Stimulated activated CD8-positive, alpha-beta memory T cell treated with anti-CD3 and anti-CD28 coated beads, Interleukin-12 subunit alpha, Interleukin-12 subunit beta, amount 100 ng/mL, for 4 hours (primary cell): ENCODE measurements at regions not wholly inside any gene's neighbourhood (a gene's known extent, or its start where the extent isn't known, plus 50 kb on each side); places are given as distances from the start of the nearest gene placed in this dataset.

Source experiments
- DNase-seq: peaks from one replicate; pipeline ENCODE4 v3.0.0-alpha.2; 2020; ENCODE audit warnings: low read depth

DNA sequence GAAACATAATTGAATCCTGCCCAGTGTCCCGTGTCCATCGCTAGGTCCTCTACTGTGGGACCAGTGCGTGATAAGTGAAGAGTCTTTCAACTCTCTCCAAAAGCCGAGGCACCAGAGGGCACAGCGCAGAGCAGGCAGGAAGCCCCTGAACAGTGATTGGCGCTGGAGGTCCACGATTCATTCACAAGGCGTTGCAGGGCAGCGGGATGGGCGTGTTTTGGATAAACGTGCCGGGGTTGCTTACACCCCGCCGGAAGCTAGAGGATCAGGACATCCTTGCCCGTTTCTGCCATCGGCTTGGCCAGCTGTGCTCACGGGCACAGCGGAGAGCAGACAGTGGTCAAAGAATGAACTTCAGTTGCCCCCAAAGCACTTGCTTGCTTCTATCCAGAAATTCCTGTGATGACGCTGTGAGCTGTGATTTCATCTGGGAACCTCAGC lies 86.0 kb upstream of the PFKP start:
- DNase-seq, result no peak

DNA sequence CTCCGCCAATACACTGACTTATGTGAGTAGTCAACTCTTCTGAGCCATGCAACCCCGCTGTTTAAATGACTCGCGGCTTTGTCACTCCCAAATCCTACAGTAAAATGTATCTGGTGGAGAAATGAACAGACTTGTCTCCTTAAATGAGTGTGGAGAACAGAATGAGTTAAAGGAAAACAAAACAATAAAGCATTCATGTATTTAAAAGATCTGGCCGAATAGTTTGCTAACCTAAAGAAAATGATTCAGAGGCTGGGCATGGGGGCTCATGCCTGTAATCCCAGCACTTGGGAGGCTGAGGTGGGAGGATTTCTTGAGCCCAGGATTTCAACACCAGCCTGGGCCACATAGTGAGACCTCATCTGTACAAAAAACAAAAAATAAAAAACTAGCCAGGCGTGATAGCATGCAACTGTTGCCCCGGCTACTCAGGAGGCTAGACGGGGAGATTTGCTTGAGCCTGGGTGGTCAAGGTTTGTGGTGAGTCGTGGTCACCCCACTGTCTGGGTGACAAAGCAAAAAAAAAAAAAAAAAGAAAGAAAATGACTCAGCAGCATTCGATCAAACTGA lies 86.5 kb upstream of the PFKP start:
- DNase-seq, result no peak

GRCh38 chr10:2980116-2980515 lies 87.2 kb upstream of the PFKP start:
- no peak for DNase-seq

- no peak for DNase-seq
Observed at GRCh38 chr10:2979306-2979705, 88.0 kb upstream of the PFKP start.

- DNase-seq, result no peak
Observed at GRCh38 chr10:2978574-2979273, 88.6 kb upstream of the PFKP start.

DNA sequence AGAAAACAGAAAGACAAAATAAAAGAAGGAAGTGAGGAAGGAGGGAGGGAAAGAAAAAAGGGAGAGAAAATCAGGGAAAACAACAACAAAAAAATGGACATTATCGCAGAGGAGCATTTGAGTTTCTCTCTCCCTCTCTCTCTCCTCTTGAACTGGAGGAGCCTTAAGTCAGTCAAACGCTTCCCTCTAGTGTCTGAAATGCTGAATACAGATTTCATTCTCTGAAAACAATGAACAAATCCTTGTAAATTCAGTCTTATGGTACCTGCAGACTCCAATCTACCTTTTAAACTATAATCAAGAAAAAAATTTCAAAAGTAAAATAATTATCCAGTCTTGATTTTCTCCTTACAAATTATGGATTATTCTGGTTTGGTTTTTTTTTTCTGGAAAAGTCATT lies 89.2 kb upstream of the PFKP start:
- no peak for DNase-seq

DNA sequence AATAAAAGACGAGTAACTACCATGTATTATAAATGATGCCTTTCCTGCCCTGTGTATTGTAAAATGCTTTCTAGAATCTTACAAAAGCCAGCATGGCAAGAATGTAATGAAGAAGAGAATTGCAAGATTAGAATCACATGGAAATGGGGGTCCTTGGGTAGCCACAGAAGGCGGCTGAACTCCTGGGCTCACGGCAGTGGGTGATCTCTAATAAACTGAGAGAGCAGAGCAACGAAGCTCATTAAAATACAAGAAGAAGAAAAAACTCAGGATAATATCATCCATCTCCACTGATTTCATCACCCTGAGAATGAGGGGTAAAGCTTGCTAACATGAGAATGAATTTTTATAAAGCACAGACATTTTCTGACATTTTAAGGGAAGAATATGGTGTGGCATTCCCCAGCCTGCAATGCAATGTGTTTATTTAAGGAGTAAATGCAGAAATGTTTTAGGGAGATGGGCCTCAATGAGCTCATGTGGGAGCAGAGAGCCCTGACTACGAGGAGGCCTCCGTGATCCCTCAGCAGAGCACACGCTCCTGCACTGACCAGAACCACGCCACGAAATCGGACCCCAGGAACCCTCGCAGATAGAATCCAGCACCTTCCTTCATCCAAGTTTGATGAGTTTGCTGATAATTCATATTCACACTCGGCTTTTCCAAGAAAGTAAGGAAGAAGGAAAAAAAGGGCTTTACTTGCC lies 92.7 kb upstream of the PFKP start:
- DNase-seq, result no peak

GRCh38 chr10:2974083-2974482 lies 93.3 kb upstream of the PFKP start:
- DNase-seq, result no peak

DNA sequence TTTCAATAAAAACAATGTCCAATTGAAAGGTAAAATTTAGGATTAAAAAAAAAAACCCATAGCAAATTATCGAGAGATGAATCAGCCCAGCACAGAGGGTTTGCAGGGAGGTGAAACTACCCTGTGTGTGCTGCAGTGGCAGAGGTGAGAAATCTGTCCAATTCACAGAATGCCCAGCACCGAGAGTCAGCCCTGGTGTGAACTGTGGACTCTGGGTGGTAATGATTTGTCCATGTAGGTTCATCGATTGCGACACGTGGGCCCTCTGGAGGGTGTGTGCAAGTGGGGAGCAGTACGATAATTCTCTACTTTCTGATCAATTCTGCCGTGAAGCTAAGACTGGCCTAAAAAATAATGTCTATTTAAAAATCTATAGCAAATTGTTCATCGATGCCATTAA lies 94.5 kb upstream of the PFKP start:
- DNase-seq, result no peak

DNA sequence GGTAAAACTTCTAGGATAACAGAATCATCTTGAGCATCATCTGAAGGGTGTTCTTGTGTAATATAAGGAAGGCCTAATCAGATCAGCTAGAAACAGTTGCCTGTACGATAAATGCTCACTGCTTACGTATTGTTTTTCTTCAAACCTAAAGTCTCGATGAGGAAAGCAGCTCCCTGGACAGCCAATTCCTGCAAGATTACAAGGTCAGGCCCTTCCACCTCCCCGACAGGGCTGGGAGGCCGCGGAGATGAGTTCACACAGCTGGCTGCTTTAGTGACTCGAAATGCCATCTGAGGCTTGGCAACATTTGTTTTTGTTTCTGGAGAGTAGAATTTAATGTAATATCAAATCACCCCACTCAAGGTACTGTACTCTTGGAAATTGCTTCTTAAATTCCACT lies 95.1 kb upstream of the PFKP start:
- DNase-seq, result no peak

GRCh38 chr10:2970190-2970823 lies 97.0 kb upstream of the PFKP start:
- no peak for DNase-seq

- no peak for DNase-seq
Observed at GRCh38 chr10:2968401-2969058, 98.8 kb upstream of the PFKP start.

DNA sequence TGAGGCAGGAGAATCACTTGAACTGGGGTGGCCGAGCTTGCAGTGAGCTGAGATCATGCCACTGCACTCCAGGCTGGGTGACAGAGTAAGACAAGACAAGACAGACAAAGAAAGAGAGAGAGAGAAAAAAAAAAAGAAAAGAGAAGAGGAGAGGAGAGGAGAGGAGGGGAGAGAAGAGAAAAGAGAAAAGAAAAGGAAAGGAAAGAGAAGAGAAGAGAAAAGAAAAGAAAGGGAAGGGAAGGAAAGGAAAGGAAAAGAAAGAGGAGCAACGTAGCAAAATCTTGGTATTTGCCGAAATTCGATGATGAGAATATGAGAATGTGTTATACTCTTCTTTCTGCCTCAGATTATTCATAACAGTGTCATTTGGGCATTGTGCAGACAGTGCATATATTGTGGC lies 101.2 kb upstream of the PFKP start:
- DNase-seq, result no peak

DNA sequence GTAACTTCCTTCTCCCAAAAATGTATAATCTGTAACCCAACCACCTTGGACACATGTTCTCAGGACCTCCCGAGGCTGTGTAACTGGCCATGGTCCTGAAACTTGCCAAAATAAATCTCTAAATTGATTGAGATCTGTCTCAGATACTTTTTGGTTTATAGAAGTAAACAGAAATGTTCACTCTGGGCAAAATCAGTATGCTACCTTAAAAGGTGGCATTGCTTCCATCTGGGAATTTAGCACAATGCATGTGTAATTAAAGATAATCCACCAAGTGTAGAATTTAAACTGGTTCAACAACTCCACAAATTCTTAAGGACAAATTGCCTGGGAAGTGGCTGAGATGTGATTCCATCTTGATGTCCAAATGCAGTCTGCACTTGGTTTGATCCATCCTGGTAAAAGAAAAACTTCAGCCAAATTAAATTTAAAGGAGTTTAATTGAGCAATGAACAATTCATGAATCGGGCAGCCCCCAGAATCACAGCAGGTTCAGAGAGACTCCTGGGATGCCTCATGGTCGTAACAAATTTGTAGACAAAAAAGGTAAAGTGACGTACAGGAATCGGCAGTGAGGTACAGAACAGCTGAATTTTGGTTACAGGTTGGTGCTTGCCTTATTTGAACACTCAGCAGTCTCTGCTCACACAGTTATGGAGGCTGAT lies 102.6 kb upstream of the PFKP start:
- no peak for DNase-seq

- no peak for DNase-seq
Observed at GRCh38 chr10:2963889-2964631, 103.3 kb upstream of the PFKP start.

GRCh38 chr10:2962194-2962593 lies 105.2 kb upstream of the PFKP start:
- DNase-seq, result no peak

GRCh38 chr10:2958659-2959058 lies 108.7 kb upstream of the PFKP start:
- no peak for DNase-seq

DNA sequence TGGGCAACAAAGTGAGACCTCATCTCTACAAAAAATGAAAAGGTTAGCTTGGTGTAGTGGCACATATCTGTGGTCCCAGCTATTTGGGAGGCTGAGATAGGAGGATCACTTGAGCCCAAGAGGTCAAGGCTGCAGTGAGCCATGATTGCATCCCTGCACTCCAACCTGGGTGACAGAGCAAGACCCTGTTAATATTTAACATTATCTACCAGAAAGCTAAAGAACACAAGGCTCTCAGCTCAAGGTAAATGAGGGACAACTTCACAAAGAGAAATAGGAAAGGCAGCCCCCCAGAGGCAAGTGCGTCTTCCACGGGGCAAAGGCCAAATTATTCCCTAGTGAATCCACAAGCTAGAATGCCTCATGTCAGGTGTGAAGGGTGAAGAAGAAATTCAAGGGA lies 109.6 kb upstream of the PFKP start:
- no peak for DNase-seq

DNA sequence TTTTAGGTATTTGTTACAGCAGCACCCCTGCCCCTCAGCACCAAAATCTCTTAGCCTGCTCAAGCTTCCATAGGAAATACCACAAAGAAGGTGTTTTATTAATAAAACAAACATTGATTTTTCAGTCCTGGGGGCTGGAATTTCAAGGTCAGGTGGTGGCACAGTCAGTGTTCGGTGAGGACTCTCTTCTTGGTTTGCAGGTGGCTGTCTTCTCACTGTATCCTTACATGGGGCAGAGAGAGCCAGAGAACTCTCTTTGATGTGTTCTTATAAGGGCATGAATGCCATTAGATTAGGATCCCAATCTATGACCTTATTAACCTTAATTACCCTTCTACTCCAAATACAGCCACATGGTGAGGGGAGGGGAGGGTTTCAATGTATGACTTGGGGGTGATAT lies 112.3 kb upstream of the PFKP start:
- no peak for DNase-seq

- no peak for DNase-seq
Observed at GRCh38 chr10:2953495-2953894, 113.9 kb upstream of the PFKP start.

GRCh38 chr10:2951235-2951835 lies 116.0 kb upstream of the PFKP start:
- no peak for DNase-seq
